ENCODE measurements at regions not wholly inside any gene's neighbourhood (a gene's known extent, or its start where the extent isn't known, plus 50 kb on each side); places are given as distances from the start of the nearest gene placed in this dataset.
A peak's percentile ranks its signal among the peaks of the same experiment; 100 is the strongest.

GRCh38 chr2:17148407-17149145 is 369.7 kb downstream of the RAD51AP2 start:
- in situ Hi-C loops (cut with MboI) (no loop called here), intact Hi-C loops (cut with micrococcal nuclease; ENCODE audit: unreplicated experiment) (loop anchor here (10.0 kb wide), 1 partner anchor 374 kb away; no protein-coding TSS in a partner anchor)
- BruUV-seq (replicated peaks), result no TSS peak
- ChIA-PET RAD21 (ENCODE audit: unreplicated experiment) (no interaction called here), POLR2A (no interaction called here), SMC1A (ENCODE audit: uncharacterized antibody, unreplicated experiment) (interaction anchor here (0.6 to 0.7 kb wide), 2 partner anchors 322 to 373 kb away, joined by 3 to 4 read pairs; no protein-coding TSS in a partner anchor), CTCF (interaction anchor here (0.8 kb wide), 1 partner anchor 36 kb away, joined by 3 read pairs; no protein-coding TSS in a partner anchor)
- 16% methylated on average over 8 of the region's 8 CpGs for WGBS (ENCODE audit: insufficient coverage, insufficient replicate concordance, low lambda C conversion rate, missing lambda C conversion rate)
- FAIRE-seq, result no peak
- Histone ChIP-seq H3K27me3 (replicated peaks in 1 of 2; ENCODE audit: control insufficient read depth in 2 of 2, insufficient read depth in 2 of 2, low read length in 1 of 2) (no peaks in the 10 kb centered on the region), H3K36me3 (ENCODE audit: control insufficient read depth in 2 of 2, insufficient read depth in 2 of 2, low read length in 1 of 2) (no peaks in the 10 kb centered on the region), H3K9ac (ENCODE audit: control insufficient read depth, insufficient read depth, low read length) (no peak overlapping the region), H3K4me1 (ENCODE audit: control insufficient read depth, insufficient read depth, low read length) (no peaks in the 10 kb centered on the region), H3K4me3 (no peak overlapping the region), H2AFZ (ENCODE audit: control insufficient read depth, low read depth, low read length) (no peak overlapping the region), H3K9me3 (replicated peaks; ENCODE audit: control insufficient read depth, insufficient read depth, low read length) (no peaks in the 10 kb centered on the region), H3K27ac (ENCODE audit: control insufficient read depth, insufficient read depth) (no peak overlapping the region), H3K4me2 (ENCODE audit: control insufficient read depth, insufficient read depth) (no peak overlapping the region), H3K79me2 (ENCODE audit: control insufficient read depth, insufficient read depth, low read length) (no peaks in the 10 kb centered on the region), H4K20me1 (ENCODE audit: control insufficient read depth, insufficient read depth) (no peaks in the 10 kb centered on the region)
- TF ChIP-seq, protein P1, sequence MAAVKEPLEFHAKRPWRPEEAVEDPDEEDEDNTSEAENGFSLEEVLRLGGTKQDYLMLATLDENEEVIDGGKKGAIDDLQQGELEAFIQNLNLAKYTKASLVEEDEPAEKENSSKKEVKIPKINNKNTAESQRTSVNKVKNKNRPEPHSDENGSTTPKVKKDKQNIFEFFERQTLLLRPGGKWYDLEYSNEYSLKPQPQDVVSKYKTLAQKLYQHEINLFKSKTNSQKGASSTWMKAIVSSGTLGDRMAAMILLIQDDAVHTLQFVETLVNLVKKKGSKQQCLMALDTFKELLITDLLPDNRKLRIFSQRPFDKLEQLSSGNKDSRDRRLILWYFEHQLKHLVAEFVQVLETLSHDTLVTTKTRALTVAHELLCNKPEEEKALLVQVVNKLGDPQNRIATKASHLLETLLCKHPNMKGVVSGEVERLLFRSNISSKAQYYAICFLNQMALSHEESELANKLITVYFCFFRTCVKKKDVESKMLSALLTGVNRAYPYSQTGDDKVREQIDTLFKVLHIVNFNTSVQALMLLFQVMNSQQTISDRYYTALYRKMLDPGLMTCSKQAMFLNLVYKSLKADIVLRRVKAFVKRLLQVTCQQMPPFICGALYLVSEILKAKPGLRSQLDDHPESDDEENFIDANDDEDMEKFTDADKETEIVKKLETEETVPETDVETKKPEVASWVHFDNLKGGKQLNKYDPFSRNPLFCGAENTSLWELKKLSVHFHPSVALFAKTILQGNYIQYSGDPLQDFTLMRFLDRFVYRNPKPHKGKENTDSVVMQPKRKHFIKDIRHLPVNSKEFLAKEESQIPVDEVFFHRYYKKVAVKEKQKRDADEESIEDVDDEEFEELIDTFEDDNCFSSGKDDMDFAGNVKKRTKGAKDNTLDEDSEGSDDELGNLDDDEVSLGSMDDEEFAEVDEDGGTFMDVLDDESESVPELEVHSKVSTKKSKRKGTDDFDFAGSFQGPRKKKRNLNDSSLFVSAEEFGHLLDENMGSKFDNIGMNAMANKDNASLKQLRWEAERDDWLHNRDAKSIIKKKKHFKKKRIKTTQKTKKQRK (IDR thresholded peaks at IDR 0.05; ENCODE audit: low read depth, low read length), result no peak
- TF ChIP-seq SMC3 (IDR thresholded peaks at IDR 0.05; ENCODE audit: borderline replicate concordance, low read length) (peak; percentile 29; the same call in 1 of the 2 replicates), RAD21 (IDR thresholded peaks at IDR 0.05; ENCODE audit: insufficient read depth, low read depth, low read length) (0 out of 2 replicates have a peak, but pooled peaks have one; percentile 7), CREM (IDR thresholded peaks at IDR 0.05; ENCODE audit: low read depth) (no peak), NFYA (IDR thresholded peaks at IDR 0.05; ENCODE audit: borderline replicate concordance, low read depth, low read length) (no peak), CTCF (IDR thresholded peaks at IDR 0.05 in 2 of 3, conservative IDR thresholded peaks at IDR 0.05 in 1 of 3; ENCODE audit: control insufficient read depth in 2 of 3, extremely low read depth in 1 of 3, insufficient read depth in 1 of 3, low read depth in 3 of 3, low read length in 3 of 3) (peak; percentile 12 to 30 (median 26); a peak in 4 of 6 replicates)
- ATAC-seq, result peak; percentile 41; the same call in 2 of the 3 replicates
- no peak for DNase-seq (ENCODE audit: low read depth, low spot score)
